ENCODE measurements at regions not wholly inside any gene's neighbourhood (a gene's known extent, or its start where the extent isn't known, plus 50 kb on each side); places are given as distances from the start of the nearest gene placed in this dataset.

- Histone ChIP-seq H3K4me1 (ENCODE audit: control insufficient read depth, insufficient read depth, low read length) (no peaks in the 10 kb centered on the region), H3K56ac (ENCODE audit: extremely low read depth, insufficient read depth, low read length) (no peak overlapping the region), H2BK15ac (ENCODE audit: low read depth, low read length) (no peak overlapping the region), H2BK120ac (ENCODE audit: low read depth, low read length) (no peak overlapping the region), H3K36me3 (ENCODE audit: control insufficient read depth, insufficient read depth, low read length) (no peaks in the 10 kb centered on the region), H3K9ac (ENCODE audit: low read depth, low read length) (no peak overlapping the region), H3K23ac (ENCODE audit: low read depth, low read length) (no peak overlapping the region), H3K14ac (replicated peaks; ENCODE audit: low read depth, low read length) (no peak overlapping the region), H2BK5ac (ENCODE audit: low read depth, low read length, poor library complexity, severe bottlenecking) (no peak overlapping the region), H2AK5ac (ENCODE audit: low read depth, low read length) (no peak overlapping the region), H2AK9ac (replicated peaks; ENCODE audit: low read depth, low read length, poor library complexity) (no peak overlapping the region), H4K8ac (ENCODE audit: low read depth in 2 of 2, low read length in 2 of 2) (no peak overlapping the region), H3K27me3 (ENCODE audit: control insufficient read depth, insufficient read depth, low read length) (no peaks in the 10 kb centered on the region; the same call in 1 of the 2 replicates), H2AFZ (replicated peaks; ENCODE audit: low read length, poor library complexity) (no peak overlapping the region), H3K9me3 (ENCODE audit: control insufficient read depth, insufficient read depth, low read length) (no peaks in the 10 kb centered on the region), H4K20me1 (ENCODE audit: insufficient read depth, low read length) (no peaks in the 10 kb centered on the region), H3K4ac (ENCODE audit: low read depth, low read length) (no peak overlapping the region), H3K18ac (ENCODE audit: low read depth, low read length) (no peak overlapping the region), H3K9me1 (ENCODE audit: insufficient read depth, low read length) (no peaks in the 10 kb centered on the region), H3K4me3 (ENCODE audit: insufficient read depth, low read depth, low read length) (no peak overlapping the region), H3K4me2 (ENCODE audit: low read depth, low read length) (no peak overlapping the region), H4K91ac (ENCODE audit: insufficient read depth, low read depth, low read length) (no peak overlapping the region), H4K5ac (ENCODE audit: low read depth, low read length) (no peak overlapping the region), H2BK20ac (ENCODE audit: low read depth, low read length) (no peak overlapping the region), H3K79me1 (ENCODE audit: low read depth in 1 of 2, low read length in 2 of 2) (no peaks in the 10 kb centered on the region), H3K27ac (ENCODE audit: insufficient read depth, low read length) (no peak overlapping the region)
- DNase-seq (no peak), ATAC-seq (ENCODE audit: low read depth) (no peak)
- ChIA-PET POLR2A (ENCODE audit: unreplicated experiment) (no interaction called here), CTCF (no interaction called here)
- dilution Hi-C loops (cut with HindIII; ENCODE audit: low sequenced_read_pairs, unreplicated experiment) (no loop called here), in situ Hi-C loops (cut with MboI; ENCODE audit: low sequenced_read_pairs) (no loop called here), intact Hi-C loops (cut with micrococcal nuclease) (no loop called here)
- WGBS, 2 experiments (ENCODE audit: extremely low coverage in 2 of 2, insufficient read length in 1 of 2) = no CpG with 5 or more reads among the region's 1 CpG
- TF ChIP-seq USF2 (IDR thresholded peaks at IDR 0.05; ENCODE audit: low read depth, low read length) (no peak), RFX5 (IDR thresholded peaks at IDR 0.05; ENCODE audit: low read depth, low read length) (no peak)
- BruUV-seq (replicated peaks) = no TSS peak
These were observed 336.5 kb downstream of the RPS6KC1 start for GRCh38 chr1:213387380-213388015.

All from IMR-90 (cell line).